ENCODE measurements at regions not wholly inside any gene's neighbourhood (a gene's known extent, or its start where the extent isn't known, plus 50 kb on each side); places are given as distances from the start of the nearest gene placed in this dataset.
"Not testable (repeated sequence)": the region's sequence is repeated elsewhere in the genome, so short reads cannot be mapped to it uniquely, and the experiment has no call there.

DNA sequence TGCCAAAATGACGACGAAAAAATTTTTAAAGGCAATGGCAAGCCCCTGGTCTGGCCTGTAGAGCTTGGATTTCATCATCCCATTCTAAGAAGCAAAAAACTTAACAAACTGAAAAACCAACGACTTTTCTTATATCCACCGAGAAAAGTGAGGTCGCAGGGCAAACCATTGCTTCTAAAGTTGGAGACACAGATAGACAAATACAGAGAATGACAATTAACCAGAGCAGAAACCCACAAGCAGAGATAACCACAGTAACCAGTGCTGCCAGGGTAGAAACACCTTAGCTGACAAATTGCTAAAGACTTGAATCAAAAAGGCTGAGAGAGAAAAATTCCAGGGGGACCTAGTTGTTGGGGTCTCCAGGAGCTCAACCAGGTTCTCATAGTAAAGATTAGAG, 386.5 kb upstream of the SGO1 start:
- ATAC-seq: no peak
- no peak for DNase-seq (ENCODE audit: low spot score)

DNA sequence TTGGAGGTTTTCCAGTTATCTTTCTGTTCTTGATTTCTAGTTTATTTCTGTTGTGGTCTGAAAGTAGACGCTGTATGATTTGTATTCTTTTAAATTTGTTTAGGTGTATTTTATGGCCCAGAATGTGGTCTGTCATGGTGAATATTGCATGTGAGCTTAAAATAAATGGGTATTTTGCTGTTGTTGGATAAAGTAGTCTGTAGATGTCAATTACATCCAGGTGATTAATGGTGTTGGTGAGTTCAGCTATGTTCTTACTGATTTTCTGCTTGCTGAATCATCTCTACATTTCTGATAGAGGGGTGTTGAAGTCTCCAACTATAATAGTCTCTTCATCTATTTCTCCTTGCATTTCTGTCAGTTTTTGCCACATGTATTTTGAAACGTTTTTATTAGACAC, 383.3 kb upstream of the SGO1 start:
- DNase-seq (ENCODE audit: low spot score): no peak
- no peak for ATAC-seq

DNA sequence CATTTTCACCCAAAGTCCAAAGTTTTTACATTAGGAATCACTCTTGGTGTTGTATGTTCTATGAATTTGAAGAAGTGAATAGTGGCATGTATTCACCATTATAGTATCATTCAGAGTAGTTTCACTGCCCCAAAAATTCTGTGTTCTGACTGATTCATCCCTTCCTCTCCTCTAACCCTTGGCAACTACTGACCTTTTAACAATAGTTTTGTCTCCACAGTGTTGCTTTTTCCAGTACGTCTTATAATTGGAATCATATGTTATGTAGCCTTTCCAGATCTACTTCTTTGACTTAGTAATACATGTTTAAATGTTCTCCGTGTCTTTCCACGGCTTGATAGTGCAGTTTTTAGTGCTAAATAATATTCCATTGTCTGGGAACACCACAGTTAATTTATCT, 379.0 kb upstream of the SGO1 start:
- DNase-seq (ENCODE audit: low spot score) (no peak), ATAC-seq (no peak)

DNA sequence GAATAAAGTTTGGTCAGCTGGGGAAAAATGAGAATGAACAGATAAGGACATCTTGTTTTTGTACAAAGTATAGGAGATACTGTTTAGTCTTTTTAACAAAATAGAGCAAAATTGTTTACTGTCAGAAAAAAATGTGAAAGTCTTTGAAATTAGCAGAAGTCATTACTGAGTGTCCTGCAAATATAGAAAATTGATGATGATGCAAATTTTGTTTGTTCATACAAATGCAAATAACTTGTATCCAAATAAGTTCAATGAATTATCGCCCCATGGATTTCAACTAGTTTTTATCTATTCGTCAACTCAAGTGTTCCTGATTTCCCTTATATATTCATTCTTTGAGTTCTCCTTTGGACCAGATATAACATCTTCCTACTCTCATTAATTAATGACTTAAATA, 378.0 kb upstream of the SGO1 start:
- DNase-seq (ENCODE audit: low spot score) (no peak), ATAC-seq (no peak)

DNA sequence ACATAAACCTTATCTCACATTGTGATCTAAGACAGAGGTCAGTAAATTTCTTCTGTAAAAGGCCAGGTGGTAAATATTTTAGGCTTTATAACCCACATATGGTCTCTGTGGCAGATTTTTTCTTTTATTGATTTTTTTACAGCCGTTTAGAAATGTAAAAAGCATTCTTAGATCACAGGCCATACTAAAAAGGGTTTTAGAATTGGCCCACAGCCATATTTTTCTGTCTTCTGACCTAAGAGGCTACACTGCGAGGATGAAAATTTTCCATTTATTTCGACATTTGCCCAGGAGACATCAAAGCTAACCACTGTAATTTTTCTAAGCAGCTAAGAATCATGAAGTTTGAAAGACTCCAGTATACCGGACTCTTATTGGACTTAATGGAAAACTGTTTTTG, 377.2 kb upstream of the SGO1 start:
- DNase-seq (ENCODE audit: low spot score): no peak
- ATAC-seq: no peak

DNA sequence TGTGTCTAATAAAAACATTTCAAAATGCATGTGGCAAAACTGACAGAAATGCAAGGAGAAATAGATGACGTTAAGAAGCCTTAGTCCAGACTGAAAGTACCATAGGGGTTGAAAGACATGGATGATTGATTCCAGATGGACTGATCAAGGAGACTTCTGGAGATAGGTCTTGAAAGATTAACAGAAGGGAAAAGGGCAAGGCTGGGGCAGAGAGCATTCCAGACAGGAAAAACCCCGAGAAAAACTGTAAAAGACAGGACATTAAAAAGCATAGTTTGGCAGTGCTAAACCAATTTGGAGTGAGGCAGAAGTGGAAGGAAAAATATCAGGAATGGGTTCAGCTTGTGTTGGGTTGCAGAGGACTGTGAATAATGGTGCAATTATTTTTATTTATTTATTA, 375.2 kb upstream of the SGO1 start:
- no peak for ATAC-seq
- DNase-seq (ENCODE audit: low spot score): no peak

DNA sequence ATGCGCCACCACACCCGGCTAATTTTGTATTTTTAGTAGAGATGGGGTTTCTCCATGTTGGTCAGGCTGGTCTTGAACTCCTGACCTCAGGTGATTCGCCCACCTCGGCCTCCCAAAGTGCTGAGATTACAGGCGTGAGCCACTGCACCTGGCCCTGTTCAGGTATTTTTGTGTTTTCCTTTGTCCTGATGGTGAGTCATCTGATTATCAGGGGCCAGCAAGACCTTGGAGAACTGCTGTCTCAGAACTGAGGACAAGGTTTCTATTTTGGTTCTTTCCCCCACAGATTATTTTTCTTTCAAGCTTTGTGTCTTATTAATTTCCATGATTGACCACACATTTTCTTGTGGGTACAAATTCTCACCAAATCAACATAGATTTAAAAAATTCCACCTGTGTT, 374.4 kb upstream of the SGO1 start:
- DNase-seq (ENCODE audit: low spot score); ATAC-seq: not testable (repeated sequence)

DNA sequence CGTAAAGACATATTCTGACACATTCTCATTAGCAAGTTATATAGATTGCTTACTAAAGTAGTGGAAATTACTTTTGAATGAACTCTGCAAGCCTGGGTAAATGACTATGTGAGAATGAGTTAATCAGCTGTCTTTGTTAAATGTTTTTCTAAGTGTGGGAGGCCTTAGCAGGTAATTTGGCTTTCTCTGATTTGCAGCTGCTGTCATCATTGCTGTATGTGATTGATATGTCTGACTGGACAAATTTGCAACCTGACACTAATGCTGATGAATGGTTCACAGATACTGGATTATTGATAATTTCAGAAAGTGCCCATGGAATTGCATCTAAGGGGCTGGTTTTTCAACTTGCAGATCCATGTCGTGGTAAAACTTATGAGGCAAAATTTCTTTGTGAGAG, 372.2 kb upstream of the SGO1 start:
- no peak for ATAC-seq
- DNase-seq (ENCODE audit: low spot score): no peak

DNA sequence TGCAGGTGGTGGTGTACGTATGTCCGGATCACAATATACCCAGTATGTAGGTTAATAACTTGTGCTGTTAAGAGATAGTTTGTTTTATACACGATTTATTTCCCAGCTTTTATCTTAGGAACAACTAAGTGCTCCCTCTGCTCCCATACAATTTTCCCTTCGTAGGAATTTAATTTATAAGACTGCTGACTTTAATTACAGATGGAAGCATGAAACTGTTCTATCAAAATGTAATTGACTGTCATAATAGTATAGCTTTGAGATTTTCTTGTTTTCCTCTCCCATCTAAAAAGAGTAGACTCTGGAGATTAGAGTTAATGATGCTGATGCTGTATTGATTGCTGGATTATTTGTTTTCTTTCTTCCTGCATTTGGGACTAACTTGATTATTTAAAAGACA, 370.7 kb upstream of the SGO1 start:
- DNase-seq (ENCODE audit: low spot score): no peak
- ATAC-seq: no peak

DNA sequence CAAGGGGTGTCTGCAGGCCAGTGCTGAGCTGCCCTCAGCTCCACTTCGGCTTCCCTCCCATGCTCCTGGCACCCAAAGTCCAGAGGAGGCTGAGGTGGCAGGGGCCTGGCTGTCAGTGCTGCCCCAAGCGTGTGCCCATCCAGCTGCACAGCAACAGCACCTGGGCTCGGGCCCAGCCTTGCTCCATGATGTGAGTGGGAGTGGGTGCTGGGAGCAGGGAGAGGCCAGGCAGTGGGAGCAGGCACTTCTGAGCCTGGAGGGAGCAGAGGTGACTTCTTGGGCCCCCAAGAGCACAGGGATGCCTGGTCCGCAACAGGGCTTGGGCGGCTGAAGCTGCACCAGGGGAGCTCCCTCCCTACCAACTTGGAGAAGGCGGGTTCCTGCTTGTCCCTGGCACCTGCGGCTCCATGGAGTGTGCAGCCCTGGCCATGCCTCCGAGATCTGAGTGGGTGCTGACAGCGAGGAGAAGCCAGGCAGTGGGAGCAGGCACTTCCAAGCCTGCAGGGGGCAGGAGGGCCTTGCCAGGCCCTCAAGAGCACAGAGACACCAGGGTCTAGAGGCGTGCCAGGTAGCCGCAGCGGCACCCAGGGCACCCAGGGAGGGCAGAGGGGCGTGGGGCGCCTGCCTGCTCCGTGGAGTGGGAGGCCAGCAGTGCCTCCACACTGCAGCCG, 366.7 kb upstream of the SGO1 start:
- DNase-seq (ENCODE audit: low spot score) (no peak), ATAC-seq (no peak)

DNA sequence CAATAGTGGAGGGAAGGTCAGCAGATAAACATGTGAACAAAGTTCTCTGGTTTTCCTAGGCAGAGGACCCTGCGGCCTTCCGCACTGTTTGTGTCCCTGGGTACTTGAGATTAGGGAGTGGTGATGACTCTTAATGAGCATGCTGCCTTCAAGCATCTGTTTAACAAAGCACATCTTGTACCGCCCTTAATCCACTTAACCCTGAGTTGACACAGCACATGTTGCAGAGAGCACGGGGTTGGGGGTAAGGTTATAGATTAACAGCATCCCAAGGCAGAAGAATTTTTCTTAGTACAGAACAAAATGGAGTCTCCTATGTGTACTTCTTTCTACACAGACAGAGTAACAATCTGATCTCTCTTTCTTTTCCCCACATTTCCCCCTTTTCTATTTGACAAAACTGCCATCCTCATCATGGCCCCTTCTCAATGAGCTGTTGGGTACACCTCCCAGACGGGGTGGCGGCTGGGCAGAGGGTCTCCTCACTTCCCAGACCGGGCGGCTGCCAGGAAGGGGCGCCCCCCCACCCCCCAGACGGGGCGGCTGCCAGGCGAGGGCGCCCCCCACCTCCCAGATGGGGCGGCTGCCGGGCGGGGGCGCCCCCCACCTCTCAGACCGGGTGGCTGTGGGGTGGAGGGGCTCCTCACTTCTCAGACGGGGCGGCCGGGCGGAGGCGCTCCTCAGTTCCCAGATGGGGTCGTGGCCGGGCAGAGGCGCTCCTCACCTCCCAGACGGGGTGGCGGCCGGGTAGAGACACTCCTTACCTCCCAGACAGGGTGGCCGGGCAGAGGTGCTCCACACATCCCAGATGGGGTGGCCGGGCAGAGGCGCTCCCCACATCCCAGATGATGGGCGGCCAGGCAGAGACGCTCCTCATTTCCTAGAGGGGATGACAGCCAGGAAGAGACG, 361.6 kb upstream of the SGO1 start:
- ATAC-seq; DNase-seq (ENCODE audit: low spot score): not testable (repeated sequence)

DNA sequence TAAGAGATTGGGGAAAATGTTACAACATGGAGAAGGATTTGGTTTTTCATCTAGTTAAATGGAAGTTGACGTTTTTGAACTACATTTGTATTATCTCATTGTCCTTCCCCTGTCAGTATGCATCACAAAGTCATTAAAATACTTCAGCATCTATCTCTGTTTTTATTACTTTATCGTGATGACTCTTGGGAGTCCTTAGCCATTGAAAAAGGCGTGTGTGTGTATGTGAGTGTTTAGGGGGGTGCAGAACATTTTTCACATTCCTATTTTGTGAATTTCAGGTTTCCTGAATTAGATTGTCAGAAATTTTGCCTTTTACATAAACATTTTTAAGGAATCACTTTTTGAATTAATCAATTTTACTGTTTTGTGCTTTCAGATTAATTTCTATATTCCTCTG, 360.6 kb upstream of the SGO1 start:
- DNase-seq (ENCODE audit: low spot score): no peak
- no peak for ATAC-seq

DNA sequence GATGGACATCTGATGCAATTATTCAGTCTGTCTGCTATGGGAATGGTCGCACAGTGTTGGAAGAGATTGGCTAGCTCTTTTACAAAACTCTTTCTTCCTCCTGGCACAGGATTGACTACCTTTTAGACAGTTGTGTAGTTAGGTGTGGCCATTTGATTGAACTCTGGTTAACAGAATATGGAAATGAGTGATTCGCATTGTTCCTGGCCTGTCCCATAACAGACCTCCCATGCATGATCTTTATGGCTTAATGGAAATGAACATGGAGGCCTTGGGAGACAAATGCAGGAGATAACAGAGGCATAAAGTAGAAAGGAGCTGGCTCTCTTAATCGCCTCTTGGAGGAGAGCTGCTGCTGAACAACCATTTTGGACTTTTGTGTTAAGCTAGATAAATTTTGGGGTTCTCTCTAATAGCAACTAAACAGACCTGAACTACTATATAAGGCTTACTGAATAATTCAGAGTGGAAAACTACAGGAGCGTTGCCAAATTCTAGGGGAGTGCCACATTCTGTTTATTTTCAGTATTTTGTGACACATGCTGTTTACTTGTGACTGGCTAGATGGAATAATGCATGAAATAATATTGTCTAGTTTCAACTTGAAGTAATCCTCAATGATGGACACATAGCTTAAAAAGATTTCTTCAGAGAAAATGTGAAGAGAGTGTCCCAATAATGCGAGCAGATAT, 357.7 kb upstream of the SGO1 start:
- DNase-seq (ENCODE audit: low spot score) (no peak), ATAC-seq (no peak)

DNA sequence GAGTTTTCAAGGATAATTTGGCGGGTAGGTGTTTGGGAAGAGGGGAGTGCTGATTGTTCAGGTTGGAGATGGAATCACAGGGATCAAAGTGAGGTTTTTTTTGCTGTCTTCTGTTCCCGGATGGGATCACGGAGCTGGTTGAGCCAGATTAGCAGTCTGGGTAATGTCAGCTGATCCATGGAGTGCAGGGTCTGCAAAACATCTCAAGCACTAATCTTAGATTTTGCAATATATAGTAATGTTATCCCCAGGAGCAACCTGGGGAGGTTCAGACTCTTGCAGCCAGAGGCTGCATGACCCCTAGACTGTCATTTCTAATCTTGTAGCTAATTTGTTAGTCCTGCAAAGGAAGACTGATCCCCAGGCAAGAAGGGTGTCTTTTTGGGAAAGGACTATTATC, 354.1 kb upstream of the SGO1 start:
- ATAC-seq: no peak

DNA sequence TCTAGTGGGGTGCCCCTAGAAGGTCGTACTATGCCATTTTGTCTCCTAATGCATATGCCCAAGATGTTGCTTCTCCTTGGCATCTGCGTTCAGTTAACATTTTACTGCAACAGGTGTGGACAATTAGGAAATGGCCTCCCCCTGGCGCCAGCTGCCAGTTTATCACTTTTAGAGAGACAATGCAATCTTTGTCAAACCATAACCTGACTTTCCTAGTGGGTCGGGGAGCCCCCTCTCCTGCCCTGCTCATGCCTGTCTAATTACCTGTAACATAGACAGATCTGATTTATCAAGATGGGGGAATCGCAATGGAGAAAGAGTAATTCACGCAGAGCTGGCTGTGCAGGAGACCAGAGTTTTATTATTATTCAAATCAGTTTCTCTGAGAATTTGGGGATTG, 353.7 kb upstream of the SGO1 start:
- ATAC-seq: no peak
- DNase-seq (ENCODE audit: low spot score): no peak

More for the DNA sequence above, 354.1 kb upstream of the SGO1 start:
- no peak for DNase-seq (ENCODE audit: low spot score)

DNA sequence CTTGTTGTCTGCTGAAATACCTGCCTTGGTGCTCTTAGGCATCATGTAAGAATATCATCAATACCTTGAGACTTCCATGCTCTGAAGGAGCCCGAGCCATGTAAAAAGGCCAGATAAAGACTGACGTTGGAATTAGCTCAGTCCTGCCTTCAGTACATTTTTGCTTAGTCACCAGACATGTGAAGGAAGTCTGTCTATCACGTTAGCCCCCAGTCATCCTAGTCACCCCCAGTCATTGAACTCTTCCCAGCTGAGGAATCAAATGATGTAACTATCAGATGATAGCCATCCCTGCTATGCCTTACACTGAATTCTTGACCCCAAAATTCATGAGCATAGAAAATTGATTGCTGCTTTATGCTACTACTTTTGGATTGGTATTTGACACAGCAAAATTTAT, 351.2 kb upstream of the SGO1 start:
- DNase-seq (ENCODE audit: low spot score) (no peak), ATAC-seq (no peak)

DNA sequence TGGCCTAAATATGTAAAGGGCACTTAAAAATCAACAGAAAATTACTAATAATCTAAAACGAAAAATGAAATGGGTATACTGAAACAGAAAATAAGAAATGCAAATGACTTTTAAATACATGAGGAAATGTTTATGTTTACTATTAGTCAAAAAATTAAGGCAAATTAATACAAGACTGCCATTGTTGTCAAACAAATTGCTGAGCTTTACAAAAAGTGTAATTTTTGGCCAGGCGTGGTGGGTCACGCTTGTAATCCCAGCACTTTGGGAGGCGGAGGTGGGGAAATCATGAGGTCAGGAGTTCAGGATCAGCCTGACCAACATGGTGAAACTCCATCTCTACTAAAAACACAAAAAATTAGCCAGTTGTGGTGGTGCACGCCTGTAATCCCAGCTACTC, 343.9 kb upstream of the SGO1 start:
- ATAC-seq (no peak), DNase-seq (ENCODE audit: low spot score) (no peak)

DNA sequence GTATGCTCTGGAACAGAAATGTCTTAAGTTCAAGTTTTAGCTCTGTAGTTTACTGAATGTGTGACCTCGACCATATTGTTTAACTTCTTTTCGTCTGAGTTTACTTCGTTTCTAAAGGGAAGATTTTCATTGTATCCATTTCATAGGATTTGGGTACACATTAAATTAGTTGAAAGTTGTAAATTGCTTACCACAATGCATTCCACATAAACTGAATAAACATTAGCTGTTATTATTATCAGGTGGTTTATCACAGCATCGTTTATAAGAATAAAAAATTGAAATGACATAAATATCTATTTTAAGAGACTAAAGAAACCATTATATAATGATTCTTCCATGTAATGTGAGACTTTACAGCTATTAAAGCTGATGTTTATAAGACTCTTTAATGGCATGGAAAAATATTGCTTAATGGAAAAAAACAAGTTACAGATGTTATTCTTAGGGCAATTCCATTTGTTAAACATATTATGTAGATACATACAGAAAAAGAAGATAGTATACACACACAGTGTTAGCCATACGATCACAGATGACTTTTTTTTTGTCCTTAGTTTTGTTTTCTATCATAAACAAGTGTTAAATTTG, 342.3 kb upstream of the SGO1 start:
- DNase-seq (ENCODE audit: low spot score) (no peak), ATAC-seq (no peak)

DNA sequence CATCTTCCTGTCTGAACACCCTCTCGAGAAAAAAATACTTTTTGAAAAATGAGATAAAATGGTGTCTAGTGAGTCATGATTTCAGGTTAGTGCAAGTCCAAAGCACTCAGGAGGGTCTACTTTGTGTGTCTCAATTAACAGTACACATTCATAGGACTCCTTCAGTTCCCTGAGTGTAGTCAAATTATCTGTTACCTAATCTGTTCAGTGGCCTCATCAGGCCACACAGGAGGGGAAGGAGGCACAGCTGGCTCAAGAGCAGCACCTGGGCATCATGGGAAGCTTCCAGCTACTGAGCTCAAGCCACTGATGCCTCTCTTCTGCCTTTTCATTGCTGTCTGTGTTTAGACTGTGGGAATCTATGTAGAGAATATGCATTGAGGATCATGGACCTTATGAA, 341.4 kb upstream of the SGO1 start:
- DNase-seq (ENCODE audit: low spot score) (no peak), ATAC-seq (no peak)

DNA sequence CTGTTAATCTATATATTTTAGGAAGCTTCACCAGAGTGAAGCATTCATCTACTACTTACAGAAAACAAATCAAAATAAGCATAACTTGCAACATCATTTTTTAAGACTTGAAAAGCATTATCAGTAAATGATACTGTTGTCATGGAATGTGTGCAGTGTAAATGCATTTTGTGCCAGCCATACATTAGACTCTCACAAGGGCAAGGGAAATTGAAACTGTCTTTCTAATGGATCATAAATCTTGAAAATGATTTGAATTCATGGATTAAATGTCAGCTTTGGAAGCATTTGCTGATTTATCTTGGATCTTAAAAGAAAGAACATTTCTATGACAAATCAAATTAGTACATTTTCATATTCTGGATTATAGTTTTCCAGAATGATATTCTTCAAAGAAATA, 338.3 kb upstream of the SGO1 start:
- no peak for ATAC-seq
- no peak for DNase-seq (ENCODE audit: low spot score)

DNA sequence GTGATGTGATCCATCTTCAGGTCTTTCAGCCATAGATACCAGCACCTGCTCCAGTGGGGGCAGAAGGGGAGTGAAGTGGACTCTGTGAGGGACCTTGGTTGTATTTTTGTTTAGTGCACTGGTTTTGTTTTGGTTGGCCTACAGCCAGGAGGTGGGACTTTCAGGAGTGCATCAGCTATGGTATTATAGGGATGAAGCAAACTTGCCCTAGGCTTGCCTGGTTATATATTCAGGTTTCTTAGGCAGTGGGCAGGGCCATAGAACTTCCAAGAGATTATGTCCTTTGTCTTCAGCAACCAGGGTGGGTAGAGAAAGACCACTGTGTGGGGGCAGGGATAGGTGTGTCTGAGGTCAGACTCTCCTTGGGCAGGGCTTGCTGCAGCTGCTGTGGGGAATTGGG, 337.3 kb upstream of the SGO1 start:
- no peak for ATAC-seq
- DNase-seq (ENCODE audit: low spot score): no peak

DNA sequence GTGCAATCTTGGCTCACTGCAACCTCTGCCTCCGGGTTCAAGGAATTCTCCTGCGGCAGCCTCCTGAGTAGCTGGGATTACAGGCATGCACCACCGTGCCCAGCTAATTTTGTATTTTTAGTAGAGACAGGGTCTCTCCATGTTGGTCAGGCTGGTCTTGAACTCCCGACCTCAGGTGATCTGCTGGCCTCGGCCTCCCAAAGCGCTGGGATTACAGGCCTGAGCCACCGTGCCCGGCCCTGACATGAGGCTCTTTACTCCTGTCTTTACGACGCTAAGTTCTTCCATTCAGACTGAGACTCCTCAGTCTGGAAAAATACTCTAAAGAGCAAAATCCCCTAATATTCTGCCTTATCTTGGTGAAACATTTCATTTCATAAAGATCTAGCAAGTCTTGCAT, 331.3 kb upstream of the SGO1 start:
- not testable (repeated sequence) for ATAC-seq; DNase-seq (ENCODE audit: low spot score)

Measured in left lobe of liver (tissue), 2 donors.